Sigmoid colon (tissue), 6 donors: ENCODE measurements at regions not wholly inside any gene's neighbourhood (a gene's known extent, or its start where the extent isn't known, plus 50 kb on each side); places are given as distances from the start of the nearest gene placed in this dataset.
A peak's percentile ranks its signal among the peaks of the same experiment; 100 is the strongest.

Experiments used
- DNase-seq: peaks from one replicate; pipeline ENCODE4 v3.0.0-alpha.2; 2019
- H3K27ac ChIP-seq, 4 donors: fragments of 200-600 bp; sonication (generic); one replicate each; pipeline ENCODE4 v1.5.1; 2016 to 2019; ENCODE audit warnings: mild to moderate bottlenecking in 1 of 4
- H3K27me3 ChIP-seq, 3 donors: fragments of 200-600 bp; sonication (generic); one replicate each; pipeline ENCODE4 v1.5.1; 2019; ENCODE audit warnings: mild to moderate bottlenecking in 1 of 3
- H3K36me3 ChIP-seq, 4 donors: fragments of 200-600 bp; sonication (generic); one replicate each; pipeline ENCODE4 v1.5.1; 2016 to 2019
- H3K4me1 ChIP-seq, 4 donors: fragments of 200-600 bp; sonication (generic); one replicate each; pipeline ENCODE4 v1.5.1; 2017 to 2019
- H3K4me3 ChIP-seq, 4 donors: fragments of 200-600 bp; sonication (generic); one replicate each; pipeline ENCODE4 v1.5.1; 2017 to 2019; ENCODE audit warnings: mild to moderate bottlenecking in 2 of 4, moderate library complexity in 1 of 4
- H3K9me3 ChIP-seq, 4 donors: fragments of 200-600 bp in 3 of 4; sonication (generic) in 3 of 4; one replicate each; pipeline versions ENCODE4 v1.5.1 to v1.6.1; 2013 to 2019
- CTCF ChIP-seq, 4 experiments: fragments of 450-650 bp in 3 of 4; fragments of 200-600 bp in 1 of 4; IDR thresholded peaks; one replicate each; pipeline ENCODE4 v1.5.1; 2016 to 2019; ENCODE audit warnings: antibody characterized with exemption in 4 of 4, mild to moderate bottlenecking in 3 of 4, moderate library complexity in 2 of 4
- EP300 ChIP-seq, 4 donors: sonication (generic); formaldehyde crosslinking; IDR thresholded peaks; one replicate each; pipeline ENCODE4 v1.6.1; 2017; ENCODE audit warnings: antibody characterized with exemption in 4 of 4
- POLR2A ChIP-seq, 2 donors: fragments of 450-650 bp; IDR thresholded peaks; one replicate each; pipeline ENCODE4 v1.6.1; 2016; ENCODE audit warnings: antibody characterized with exemption in 2 of 2, mild to moderate bottlenecking in 2 of 2, moderate library complexity in 2 of 2
- POLR2AphosphoS5 ChIP-seq, 4 donors: sonication (generic); formaldehyde crosslinking; IDR thresholded peaks; one replicate each; pipeline ENCODE4 v1.6.1; 2017; ENCODE audit warnings: antibody characterized with exemption in 4 of 4
- WGBS, 2 donors: extraction: QIAGEN DNeasy Blood & Tissue Kit; methylation state at CpG; one replicate each; pipeline ENCODE4 v1.1.7; 2013; 5-methylcytosine and 5-hydroxymethylcytosine counted together
- intact Hi-C: fragments of 100-400 bp; cut with DNase I; formaldehyde crosslinking; loops from one replicate; pipeline ENCODE4 v1.15.1; 2023
- donor health status: healthy with polysubstance abuse.
- donor health status: healthy.

DNA sequence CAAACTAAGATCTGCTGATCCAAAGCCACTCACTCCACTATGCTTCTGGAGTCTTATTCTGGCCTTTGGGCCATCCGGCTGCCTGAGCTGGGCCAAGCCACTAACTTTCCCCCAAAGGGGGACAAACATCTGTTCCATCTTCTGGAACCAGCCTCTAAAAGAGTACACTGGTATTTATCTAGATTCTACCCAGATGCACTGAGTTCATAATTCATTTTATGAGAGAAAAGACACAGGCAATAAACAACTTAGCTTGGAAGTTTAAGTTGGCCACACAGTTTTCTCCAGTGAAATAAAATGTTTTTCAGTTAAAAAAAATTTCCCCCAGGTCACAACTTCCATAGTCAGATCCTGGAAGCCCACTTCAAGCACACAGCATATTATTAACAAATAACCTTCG, 80.1 kb upstream of the ARHGEF3 start:
- Histone ChIP-seq H3K27ac (no peak overlapping the region), H3K36me3 (no peaks in the 10 kb centered on the region), H3K4me3 (no peak overlapping the region), H3K4me1 (peaks cover 0 to 28% (median 22%) of the 10 kb centered on the region in 4 donors), H3K27me3 (no peaks in the 10 kb centered on the region), H3K9me3 (no peaks in the 10 kb centered on the region)
- DNase-seq, result no peak
- TF ChIP-seq EP300 (IDR thresholded peaks at IDR 0.05), result no peak
- TF ChIP-seq POLR2AphosphoS5 (IDR thresholded peaks at IDR 0.05), result no peak
- intact Hi-C loops, result no loop called here
- WGBS, 2 donors, result 90 to 97% methylated on average over 2 of the region's 2 CpGs

DNA sequence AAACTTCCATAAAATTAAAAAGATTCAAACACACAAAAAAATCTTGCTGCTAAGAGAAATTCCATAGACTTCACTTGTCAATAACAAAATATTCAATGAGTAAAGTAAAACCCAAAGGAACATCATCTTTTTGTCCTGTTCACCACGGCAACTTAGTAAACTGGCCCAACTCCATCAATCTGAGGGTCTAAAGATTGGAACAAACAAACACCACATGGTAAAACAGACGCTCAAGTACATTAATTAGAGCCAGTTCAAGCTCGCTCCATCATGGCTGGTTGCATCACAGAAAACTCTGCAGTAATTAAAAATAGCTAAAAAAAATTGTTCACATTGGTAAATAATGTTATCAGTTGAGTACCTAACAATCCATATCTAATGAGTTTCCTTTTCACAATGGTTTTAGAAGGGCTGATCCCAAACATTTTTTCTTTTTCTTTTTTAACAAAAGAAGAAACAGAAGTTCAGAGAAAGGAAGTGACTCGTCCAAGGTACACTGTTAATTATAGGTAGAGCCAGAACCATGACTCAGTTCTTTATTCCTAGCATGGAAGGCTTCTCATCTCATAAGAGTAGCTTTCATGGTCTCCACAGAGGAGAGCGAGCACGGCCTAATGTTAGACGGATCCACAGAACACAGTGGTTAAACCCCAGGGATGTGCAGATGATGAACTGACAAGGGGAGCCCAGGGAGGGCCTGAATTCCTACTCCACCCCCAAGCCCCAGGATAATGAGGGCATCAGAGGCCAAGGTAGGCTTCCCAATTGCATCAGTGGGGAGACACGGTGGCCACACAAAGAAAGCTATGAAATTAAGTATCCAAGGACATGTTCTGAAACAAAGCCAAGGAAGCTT, 79.2 kb upstream of the ARHGEF3 start:
- Histone ChIP-seq H3K4me1 (peaks cover 0 to 28% (median 25%) of the 10 kb centered on the region in 4 donors), H3K36me3 (no peaks in the 10 kb centered on the region), H3K9me3 (no peaks in the 10 kb centered on the region), H3K27ac (no peak overlapping the region), H3K4me3 (no peak overlapping the region), H3K27me3 (no peaks in the 10 kb centered on the region)
- 92 to 95% methylated on average over 8 of the region's 8 CpGs for WGBS, 2 donors
- TF ChIP-seq CTCF (IDR thresholded peaks at IDR 0.05) (no peak), POLR2A (IDR thresholded peaks at IDR 0.05) (no peak), POLR2AphosphoS5 (IDR thresholded peaks at IDR 0.05) (no peak), EP300 (IDR thresholded peaks at IDR 0.05) (no peak)
- no peak for DNase-seq
- intact Hi-C loops, result no loop called here

- intact Hi-C loops, result no loop called here
- H3K9me3 ChIP-seq, result no peaks in the 10 kb centered on the region
- H3K4me1 ChIP-seq, result peaks cover 0 to 36% (median 28%) of the 10 kb centered on the region in 4 donors
- no peak overlapping the region for H3K27ac ChIP-seq
- DNase-seq, result no peak
- no peak overlapping the region for H3K4me3 ChIP-seq
- TF ChIP-seq EP300 (IDR thresholded peaks at IDR 0.05), result no peak
- TF ChIP-seq POLR2A (IDR thresholded peaks at IDR 0.05), result no peak
- no peak for TF ChIP-seq POLR2AphosphoS5 (IDR thresholded peaks at IDR 0.05)
- no peak for TF ChIP-seq CTCF (IDR thresholded peaks at IDR 0.05)
- no peaks in the 10 kb centered on the region for H3K36me3 ChIP-seq
- 51 to 63% methylated on average over 3 of the region's 3 CpGs for WGBS, 2 donors
- H3K27me3 ChIP-seq, result no peaks in the 10 kb centered on the region
Measured at GRCh38 chr3:56879436-56880215, 77.9 kb upstream of the ARHGEF3 start.

DNA sequence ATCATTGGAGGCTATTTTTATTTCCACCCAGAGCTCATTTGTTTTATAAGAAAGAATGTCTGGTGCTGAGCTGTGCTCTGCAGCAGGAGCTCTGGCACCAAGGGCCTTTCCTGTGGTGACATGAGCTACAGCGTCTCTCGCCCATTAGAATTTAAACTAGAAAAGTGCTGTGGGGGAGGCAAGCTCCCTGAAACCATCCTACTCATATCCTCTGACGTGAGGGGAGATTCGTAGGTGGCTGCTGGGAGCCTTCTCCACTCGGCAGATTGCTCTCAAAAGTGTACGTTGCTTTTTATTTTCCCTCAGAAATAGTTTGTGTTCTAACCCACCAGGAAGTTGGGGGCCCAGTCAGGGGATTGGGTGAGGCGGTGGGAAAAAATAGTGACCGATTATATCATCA, 76.3 kb upstream of the ARHGEF3 start:
- intact Hi-C loops, result no loop called here
- DNase-seq, result no peak
- Histone ChIP-seq H3K27ac (peak overlapping the region in 1 of 4 donors; percentile 28), H3K4me1 (peaks cover 0 to 44% (median 32%) of the 10 kb centered on the region in 4 donors), H3K27me3 (no peaks in the 10 kb centered on the region), H3K36me3 (no peaks in the 10 kb centered on the region), H3K4me3 (no peak overlapping the region), H3K9me3 (no peaks in the 10 kb centered on the region)
- TF ChIP-seq POLR2AphosphoS5 (IDR thresholded peaks at IDR 0.05), result no peak
- no peak for TF ChIP-seq CTCF (IDR thresholded peaks at IDR 0.05)
- TF ChIP-seq POLR2A (IDR thresholded peaks at IDR 0.05), result no peak
- TF ChIP-seq EP300 (IDR thresholded peaks at IDR 0.05), result no peak
- 42 to 81% methylated on average over 8 of the region's 8 CpGs for WGBS, 2 donors

DNA sequence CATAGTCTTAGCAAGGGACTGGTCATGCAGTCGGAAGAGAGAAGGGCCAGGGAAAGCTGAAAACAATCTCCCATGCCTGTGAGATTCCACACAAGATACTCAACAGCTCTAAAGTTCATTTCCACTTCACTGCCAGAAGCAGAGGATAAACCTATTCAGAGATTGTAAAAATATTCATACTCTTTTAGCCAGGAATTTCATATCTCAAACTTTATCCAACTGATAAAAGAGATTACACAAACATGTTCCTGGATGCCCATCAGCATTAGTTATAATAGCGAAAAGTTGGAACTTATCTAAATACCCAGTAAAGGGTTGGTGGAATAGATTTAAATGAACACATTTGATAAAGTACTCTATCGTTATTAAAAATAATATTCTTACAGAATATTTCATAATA, 75.2 kb upstream of the ARHGEF3 start:
- peaks cover 0 to 44% (median 32%) of the 10 kb centered on the region in 4 donors for H3K4me1 ChIP-seq
- H3K4me3 ChIP-seq, result no peak overlapping the region
- WGBS, 2 donors, result 64 to 96% methylated on average over 2 to 3 of the region's 3 CpGs
- DNase-seq, result no peak
- H3K27ac ChIP-seq, result no peak overlapping the region
- intact Hi-C loops, result no loop called here
- no peak for TF ChIP-seq EP300 (IDR thresholded peaks at IDR 0.05)
- no peaks in the 10 kb centered on the region for H3K27me3 ChIP-seq
- no peaks in the 10 kb centered on the region for H3K36me3 ChIP-seq
- H3K9me3 ChIP-seq, result no peaks in the 10 kb centered on the region
